BLaER1 (cell line): ENCODE measurements at regions not wholly inside any gene's neighbourhood (a gene's known extent, or its start where the extent isn't known, plus 50 kb on each side); places are given as distances from the start of the nearest gene placed in this dataset.

Source experiments
- H3K27ac ChIP-seq: shearing (Covaris generic); formaldehyde crosslinking; 2 replicates; pipeline ENCODE4 v1.8.1; 2022
- H3K27me3 ChIP-seq: shearing (Covaris generic); formaldehyde crosslinking; 2 replicates; pipeline ENCODE4 v1.8.1; 2022
- H3K36me3 ChIP-seq: shearing (Covaris generic); formaldehyde crosslinking; 2 replicates; pipeline ENCODE4 v1.8.1; 2022
- H3K4me1 ChIP-seq: shearing (Covaris generic); formaldehyde crosslinking; 2 replicates; pipeline ENCODE4 v1.8.1; 2022
- H3K4me2 ChIP-seq: shearing (Covaris generic); formaldehyde crosslinking; 2 replicates; pipeline ENCODE4 v1.8.1; 2022
- H3K4me3 ChIP-seq: shearing (Covaris generic); formaldehyde crosslinking; 2 replicates; pipeline ENCODE4 v1.8.1; 2022
- H3K9ac ChIP-seq: shearing (Covaris generic); formaldehyde crosslinking; 2 replicates; pipeline ENCODE4 v1.8.1; 2022
- H3K9me3 ChIP-seq: shearing (Covaris generic); formaldehyde crosslinking; 2 replicates; pipeline ENCODE4 v1.8.1; 2022
- H4K20me1 ChIP-seq: shearing (Covaris generic); formaldehyde crosslinking; 2 replicates; pipeline ENCODE4 v1.8.1; 2022
- Cebpa-rat ChIP-seq: shearing (Covaris generic); IDR thresholded peaks from 2 replicates; pipeline ENCODE4 v1.8.1; 2022

- no peak overlapping the region for H3K4me2 ChIP-seq
- no peak for TF ChIP-seq Cebpa-rat
- no peaks in the 10 kb centered on the region for H4K20me1 ChIP-seq
- no peak overlapping the region for H3K4me3 ChIP-seq
- no peaks in the 10 kb centered on the region; the same call in 1 of the 2 replicates for H3K4me1 ChIP-seq
- no peaks in the 10 kb centered on the region for H3K36me3 ChIP-seq
- no peaks in the 10 kb centered on the region for H3K27me3 ChIP-seq
- H3K9ac ChIP-seq: no peak overlapping the region
- H3K9me3 ChIP-seq: no peaks in the 10 kb centered on the region
- H3K27ac ChIP-seq: no peak overlapping the region
Measured at GRCh38 chr6:15132854-15133670, 112.8 kb upstream of the JARID2 start.

GRCh38 chr6:15137086-15137485 lies 108.8 kb upstream of the JARID2 start:
- Histone ChIP-seq H4K20me1 (no peaks in the 10 kb centered on the region), H3K4me3 (no peak overlapping the region), H3K27ac (no peak overlapping the region), H3K27me3 (no peaks in the 10 kb centered on the region), H3K9ac (no peak overlapping the region), H3K4me1 (no peaks in the 10 kb centered on the region), H3K36me3 (no peaks in the 10 kb centered on the region), H3K9me3 (no peaks in the 10 kb centered on the region), H3K4me2 (no peak overlapping the region)
- no peak for TF ChIP-seq Cebpa-rat

GRCh38 chr6:15143086-15143485 lies 102.8 kb upstream of the JARID2 start:
- Histone ChIP-seq H3K9ac (no peak overlapping the region), H3K27me3 (no peaks in the 10 kb centered on the region), H3K4me3 (no peak overlapping the region), H3K36me3 (no peaks in the 10 kb centered on the region), H3K4me2 (no peak overlapping the region), H4K20me1 (no peaks in the 10 kb centered on the region), H3K27ac (no peak overlapping the region), H3K9me3 (no peaks in the 10 kb centered on the region), H3K4me1 (peaks cover 7% of the 10 kb centered on the region)
- no peak for TF ChIP-seq Cebpa-rat

- Histone ChIP-seq H3K4me1 (peaks cover 12% of the 10 kb centered on the region), H3K27me3 (no peaks in the 10 kb centered on the region), H3K9ac (no peak overlapping the region), H3K27ac (no peak overlapping the region), H3K4me3 (no peak overlapping the region), H3K9me3 (no peaks in the 10 kb centered on the region), H4K20me1 (no peaks in the 10 kb centered on the region), H3K4me2 (no peak overlapping the region), H3K36me3 (no peaks in the 10 kb centered on the region)
- TF ChIP-seq Cebpa-rat: no peak
Measured at GRCh38 chr6:15143540-15143939, 102.3 kb upstream of the JARID2 start.

GRCh38 chr6:15145821-15146220 lies 100.0 kb upstream of the JARID2 start:
- no peaks in the 10 kb centered on the region for H3K36me3 ChIP-seq
- no peaks in the 10 kb centered on the region for H3K27me3 ChIP-seq
- no peaks in the 10 kb centered on the region for H4K20me1 ChIP-seq
- H3K4me2 ChIP-seq: no peak overlapping the region
- TF ChIP-seq Cebpa-rat: no peak
- peaks cover 26% of the 10 kb centered on the region for H3K4me1 ChIP-seq
- H3K9me3 ChIP-seq: no peaks in the 10 kb centered on the region
- H3K9ac ChIP-seq: no peak overlapping the region
- H3K27ac ChIP-seq: no peak overlapping the region
- no peak overlapping the region for H3K4me3 ChIP-seq

GRCh38 chr6:15147827-15148226 lies 98.0 kb upstream of the JARID2 start:
- no peaks in the 10 kb centered on the region for H3K27me3 ChIP-seq
- no peak overlapping the region for H3K9ac ChIP-seq
- H3K4me3 ChIP-seq: no peak overlapping the region
- peak overlapping the region; percentile 65 for H3K4me2 ChIP-seq
- H3K4me1 ChIP-seq: peaks cover 38% of the 10 kb centered on the region
- H4K20me1 ChIP-seq: no peaks in the 10 kb centered on the region
- H3K27ac ChIP-seq: no peak overlapping the region
- H3K9me3 ChIP-seq: no peaks in the 10 kb centered on the region
- no peak for TF ChIP-seq Cebpa-rat
- no peaks in the 10 kb centered on the region for H3K36me3 ChIP-seq

GRCh38 chr6:15148356-15148946 lies 97.4 kb upstream of the JARID2 start:
- Histone ChIP-seq H3K9ac (0 out of 2 replicates have a peak overlapping the region, but pooled peaks have one; percentile 6), H3K36me3 (no peaks in the 10 kb centered on the region), H3K4me1 (peaks cover 38% of the 10 kb centered on the region), H3K27ac (no peak overlapping the region), H3K27me3 (no peaks in the 10 kb centered on the region), H3K9me3 (no peaks in the 10 kb centered on the region), H3K4me2 (peak overlapping the region; percentile 65), H4K20me1 (no peaks in the 10 kb centered on the region), H3K4me3 (no peak overlapping the region)
- TF ChIP-seq Cebpa-rat: no peak

GRCh38 chr6:15150207-15150606 lies 95.7 kb upstream of the JARID2 start:
- no peaks in the 10 kb centered on the region for H3K27me3 ChIP-seq
- H3K4me3 ChIP-seq: no peak overlapping the region
- peaks cover 38% of the 10 kb centered on the region for H3K4me1 ChIP-seq
- H3K27ac ChIP-seq: no peak overlapping the region
- H3K4me2 ChIP-seq: no peak overlapping the region
- H3K9me3 ChIP-seq: no peaks in the 10 kb centered on the region
- TF ChIP-seq Cebpa-rat: no peak
- no peaks in the 10 kb centered on the region for H3K36me3 ChIP-seq
- H4K20me1 ChIP-seq: no peaks in the 10 kb centered on the region
- H3K9ac ChIP-seq: no peak overlapping the region

- H3K4me1 ChIP-seq: peaks cover 34% of the 10 kb centered on the region
- no peak overlapping the region for H3K27ac ChIP-seq
- H3K27me3 ChIP-seq: no peaks in the 10 kb centered on the region
- H3K36me3 ChIP-seq: no peaks in the 10 kb centered on the region
- no peak overlapping the region for H3K4me3 ChIP-seq
- H3K9me3 ChIP-seq: no peaks in the 10 kb centered on the region
- H4K20me1 ChIP-seq: no peaks in the 10 kb centered on the region
- H3K4me2 ChIP-seq: no peak overlapping the region
- no peak for TF ChIP-seq Cebpa-rat
- H3K9ac ChIP-seq: no peak overlapping the region
Measured at GRCh38 chr6:15152700-15153099, 93.2 kb upstream of the JARID2 start.

- no peaks in the 10 kb centered on the region for H3K36me3 ChIP-seq
- H4K20me1 ChIP-seq: no peaks in the 10 kb centered on the region
- no peaks in the 10 kb centered on the region for H3K27me3 ChIP-seq
- no peak overlapping the region for H3K9ac ChIP-seq
- H3K4me3 ChIP-seq: no peak overlapping the region
- no peak for TF ChIP-seq Cebpa-rat
- peaks cover 29% of the 10 kb centered on the region for H3K4me1 ChIP-seq
- H3K4me2 ChIP-seq: no peak overlapping the region
- no peaks in the 10 kb centered on the region for H3K9me3 ChIP-seq
- H3K27ac ChIP-seq: no peak overlapping the region
Measured at GRCh38 chr6:15153191-15153590, 92.7 kb upstream of the JARID2 start.
